Right lobe of liver (tissue), 4 donors: ENCODE measurements at regions not wholly inside any gene's neighbourhood (a gene's known extent, or its start where the extent isn't known, plus 50 kb on each side); places are given as distances from the start of the nearest gene placed in this dataset.

ENCODE experiments used
- POLR2A ChIP-seq: fragments of 450-650 bp; IDR thresholded peaks from one replicate; pipeline ENCODE4 v1.6.1; 2017; ENCODE audit warnings: antibody characterized with exemption, mild to moderate bottlenecking
- TF ChIP-seq, protein P1 (sequence below), 4 donors: fragments of 200-600 bp in 3 of 4; fragments of 450-650 bp in 1 of 4; IDR thresholded peaks; one replicate each; pipeline versions ENCODE4 v1.5.1 to v1.8.0; 2016 to 2022; ENCODE audit warnings: antibody characterized with exemption in 4 of 4, mild to moderate bottlenecking in 2 of 4
- donor health status: DM: no; HTN: no; CAD: no.
- donor health status: DM: no; HTN: no; CAD: no.
- donor health status: DM: no; HTN: yes; CAD: no.

DNA sequence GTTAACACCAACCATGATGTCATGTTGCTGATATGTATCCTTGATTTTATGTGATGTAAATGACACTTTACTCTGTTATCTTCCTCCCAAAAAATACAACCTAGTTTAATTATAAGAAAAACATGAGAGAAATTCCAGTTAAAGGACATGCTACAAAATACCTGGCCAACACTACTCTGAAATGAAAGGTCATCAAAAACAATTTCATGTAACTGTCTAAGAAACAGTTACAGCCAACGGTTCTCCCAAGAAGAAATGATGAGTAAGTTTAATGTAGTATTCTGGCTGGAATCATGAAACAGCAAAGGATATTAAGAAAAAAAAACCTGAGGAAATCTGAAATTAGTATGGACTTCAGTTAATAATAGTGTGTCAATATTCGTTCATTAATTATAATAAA is 653.3 kb upstream of the FOXG1 start:
- TF ChIP-seq, protein P1, sequence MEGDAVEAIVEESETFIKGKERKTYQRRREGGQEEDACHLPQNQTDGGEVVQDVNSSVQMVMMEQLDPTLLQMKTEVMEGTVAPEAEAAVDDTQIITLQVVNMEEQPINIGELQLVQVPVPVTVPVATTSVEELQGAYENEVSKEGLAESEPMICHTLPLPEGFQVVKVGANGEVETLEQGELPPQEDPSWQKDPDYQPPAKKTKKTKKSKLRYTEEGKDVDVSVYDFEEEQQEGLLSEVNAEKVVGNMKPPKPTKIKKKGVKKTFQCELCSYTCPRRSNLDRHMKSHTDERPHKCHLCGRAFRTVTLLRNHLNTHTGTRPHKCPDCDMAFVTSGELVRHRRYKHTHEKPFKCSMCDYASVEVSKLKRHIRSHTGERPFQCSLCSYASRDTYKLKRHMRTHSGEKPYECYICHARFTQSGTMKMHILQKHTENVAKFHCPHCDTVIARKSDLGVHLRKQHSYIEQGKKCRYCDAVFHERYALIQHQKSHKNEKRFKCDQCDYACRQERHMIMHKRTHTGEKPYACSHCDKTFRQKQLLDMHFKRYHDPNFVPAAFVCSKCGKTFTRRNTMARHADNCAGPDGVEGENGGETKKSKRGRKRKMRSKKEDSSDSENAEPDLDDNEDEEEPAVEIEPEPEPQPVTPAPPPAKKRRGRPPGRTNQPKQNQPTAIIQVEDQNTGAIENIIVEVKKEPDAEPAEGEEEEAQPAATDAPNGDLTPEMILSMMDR (IDR thresholded peaks at IDR 0.05): no peak
- no peak for TF ChIP-seq POLR2A
